GM12878 (cell line): ENCODE measurements at regions not wholly inside any gene's neighbourhood (a gene's known extent, or its start where the extent isn't known, plus 50 kb on each side); places are given as distances from the start of the nearest gene placed in this dataset.

Source experiments
- ATAC-seq: fragments of 200-7000 bp; cut with Tn5 transposase; 3 replicates; pipeline ENCODE4 v1.9.1; 2020; ENCODE audit warnings: mild to moderate bottlenecking, moderate library complexity
- BruUV-seq: library from RNA; stranded (reverse); fragments of 400-500 nt; replicated peaks from 2 replicates; lab custom pipeline; 2021; lab: Mats Ljungman, UMichigan
- CTCF ChIA-PET: fragments of 300-600 bp; sonication (Branson Sonifier 250); formaldehyde crosslinking; extraction: SDS; loops from one replicate; lab custom pipeline; 2021; ENCODE audit warnings: inconsistent platforms; lab: Yijun Ruan, JAX
- POLR2A ChIA-PET: fragments of 350-600 bp; formaldehyde crosslinking; extraction: SDS; loops from one replicate; lab custom pipeline; 2021; ENCODE audit warnings: inconsistent platforms; lab: Charles Lee
- RAD21 ChIA-PET: fragments of 300-600 bp; sonication (Branson Sonifier 250); formaldehyde crosslinking; loops from one replicate; lab custom pipeline; 2023; ENCODE audit warnings: antibody characterized with exemption; ENCODE audit not compliant: unreplicated experiment; lab: Charles Lee
- SMC1A ChIA-PET: fragments of 300-600 bp; sonication (Branson Sonifier 250); formaldehyde crosslinking; loops from one replicate; lab custom pipeline; 2023; ENCODE audit not compliant: unreplicated experiment, uncharacterized antibody; lab: Charles Lee
- DNase-seq: peaks from one replicate; pipeline ENCODE4 v3.0.0-alpha.2; 2011; ENCODE audit warnings: low read depth, low spot score
- FAIRE-seq: peaks from 3 replicates; lab custom pipeline; 2011; peaks lifted over from hg19 to GRCh38; lab: Jason Lieb, UNC
- H2AFZ ChIP-seq: 2 replicates; pipeline ENCODE4 v1.6.0; 2011; ENCODE audit warnings: low read depth, low read length, control low read depth; ENCODE audit not compliant: control insufficient read depth
- H3K27ac ChIP-seq: 2 replicates; pipeline ENCODE4 v1.5.1; 2011; ENCODE audit warnings: control low read depth; ENCODE audit not compliant: control insufficient read depth, insufficient read depth
- H3K27me3 ChIP-seq, 2 experiments: replicated peaks in 1 of 2; 2 replicates each; pipeline versions ENCODE4 v1.6.0 to v1.6.1; 2011; ENCODE audit warnings: low read length in 1 of 2; ENCODE audit not compliant: control insufficient read depth in 2 of 2, insufficient read depth in 2 of 2
- H3K36me3 ChIP-seq, 2 experiments: 2 replicates each; pipeline ENCODE4 v1.5.1; 2011; ENCODE audit warnings: low read length in 1 of 2; ENCODE audit not compliant: control insufficient read depth in 2 of 2, insufficient read depth in 2 of 2
- H3K4me1 ChIP-seq: 2 replicates; pipeline ENCODE4 v1.6.1; 2011; ENCODE audit warnings: mild to moderate bottlenecking, low read length, moderate library complexity, mixed read lengths; ENCODE audit not compliant: control insufficient read depth, insufficient read depth
- H3K4me2 ChIP-seq: 2 replicates; pipeline ENCODE4 v1.6.0; 2011; ENCODE audit warnings: control low read depth; ENCODE audit not compliant: control insufficient read depth, insufficient read depth
- H3K4me3 ChIP-seq: fragments of 200-600 bp; sonication (generic); 2 replicates; pipeline ENCODE4 v1.5.1; 2016
- H3K79me2 ChIP-seq: 2 replicates; pipeline ENCODE4 v1.6.0; 2011; ENCODE audit warnings: low read length; ENCODE audit not compliant: control insufficient read depth, insufficient read depth
- H3K9ac ChIP-seq: 2 replicates; pipeline ENCODE4 v1.8.0; 2011; ENCODE audit warnings: low read length, control low read depth, mixed read lengths; ENCODE audit not compliant: control insufficient read depth, insufficient read depth
- H3K9me3 ChIP-seq: replicated peaks from 3 replicates; pipeline ENCODE4 v1.5.1; 2011; ENCODE audit warnings: mild to moderate bottlenecking, low read length; ENCODE audit not compliant: control insufficient read depth, insufficient read depth
- H4K20me1 ChIP-seq: 2 replicates; pipeline ENCODE4 v1.6.0; 2011; ENCODE audit not compliant: control insufficient read depth, insufficient read depth
- IKZF1 ChIP-seq: fragments of 450-650 bp; conservative IDR thresholded peaks from 2 replicates; pipeline ENCODE4 v1.6.1; 2017; ENCODE audit warnings: antibody characterized with exemption, mild to moderate bottlenecking
- MEF2B ChIP-seq: fragments of 450-650 bp; IDR thresholded peaks from 2 replicates; pipeline ENCODE4 v1.6.1; 2018; ENCODE audit warnings: mild to moderate bottlenecking, moderate library complexity; ENCODE audit not compliant: partially characterized antibody, poor library complexity, severe bottlenecking
- NFXL1 ChIP-seq: fragments of 450-650 bp; IDR thresholded peaks from 2 replicates; pipeline ENCODE4 v1.6.1; 2017; ENCODE audit warnings: antibody characterized with exemption, mild to moderate bottlenecking, borderline replicate concordance
- PAX8 ChIP-seq: fragments of 450-650 bp; IDR thresholded peaks from 2 replicates; pipeline ENCODE4 v1.6.1; 2017; ENCODE audit warnings: mild to moderate bottlenecking, moderate library complexity
- RAD51 ChIP-seq: fragments of 450-650 bp; IDR thresholded peaks from 2 replicates; pipeline ENCODE4 v1.6.1; 2016; ENCODE audit warnings: moderate library complexity, mild to moderate bottlenecking, inconsistent platforms
- USF2 ChIP-seq: IDR thresholded peaks from 2 replicates; pipeline ENCODE4 v1.6.1; 2011; ENCODE audit warnings: low read depth, low read length, improper control_type of control experiment, borderline replicate concordance
- ZNF274 ChIP-seq: IDR thresholded peaks from one replicate; pipeline ENCODE4 v1.8.0; 2011; ENCODE audit not compliant: insufficient read length, insufficient read depth
- ZNF687 ChIP-seq: fragments of 450-650 bp; IDR thresholded peaks from 2 replicates; pipeline ENCODE4 v1.6.1; 2017; ENCODE audit warnings: mild to moderate bottlenecking, moderate library complexity
- WGBS: methylation state at CpG from one replicate; pipeline ENCODE4 v1.1.6; 2016; ENCODE audit warnings: low lambda C conversion rate; ENCODE audit not compliant: insufficient replicate concordance, insufficient coverage; ENCODE audit errors: missing lambda C conversion rate; 5-methylcytosine and 5-hydroxymethylcytosine counted together
- in situ Hi-C: fragments of 300-500 bp; cut with MboI; formaldehyde crosslinking; loops from 9 replicates; pipeline ENCODE4 v1.14.3; 2018; ENCODE audit warnings: mixed read lengths
- intact Hi-C: fragments of 100-400 bp; cut with micrococcal nuclease; formaldehyde crosslinking; loops from one replicate; pipeline ENCODE4 v1.14.2; 2022; ENCODE audit not compliant: unreplicated experiment
- TF ChIP-seq, protein P1 (sequence below): fragments of 150-350 bp; IDR thresholded peaks from 2 replicates; pipeline ENCODE4 v1.6.1; 2016; ENCODE audit warnings: low read depth, low read length

DNA sequence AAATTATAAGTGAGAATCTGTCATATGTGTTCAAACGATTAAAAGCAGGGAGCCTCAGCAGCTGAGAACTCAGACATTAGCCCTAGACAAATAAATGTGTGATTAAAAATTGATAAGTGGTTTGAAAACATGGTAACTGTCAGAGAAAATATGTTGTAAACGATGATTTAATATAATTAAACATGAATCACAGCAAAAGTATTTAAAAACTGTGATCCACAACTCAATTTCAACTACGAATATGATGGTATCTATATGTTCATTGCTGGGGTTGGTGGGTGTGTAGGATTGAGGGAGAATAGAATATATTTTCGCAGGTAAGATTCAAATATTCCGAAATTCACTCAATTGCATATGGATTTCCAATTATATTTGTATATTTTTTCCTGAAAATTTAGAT lies 302.2 kb upstream of the CNTN3 start:
- SMC1A ChIA-PET: no interaction called here
- Histone ChIP-seq H3K27ac (no peak overlapping the region), H3K27me3 (no peaks in the 10 kb centered on the region), H3K36me3 (no peaks in the 10 kb centered on the region), H4K20me1 (no peaks in the 10 kb centered on the region), H3K4me3 (no peak overlapping the region), H3K79me2 (no peaks in the 10 kb centered on the region), H3K4me2 (no peak overlapping the region), H2AFZ (no peak overlapping the region), H3K9me3 (no peaks in the 10 kb centered on the region), H3K9ac (no peak overlapping the region), H3K4me1 (no peaks in the 10 kb centered on the region)
- BruUV-seq: no TSS peak
- intact Hi-C loops (no loop called here), in situ Hi-C loops (no loop called here)
- POLR2A ChIA-PET: no interaction called here
- no peak for TF ChIP-seq ZNF274
- no peak for TF ChIP-seq RAD51
- no peak for TF ChIP-seq ZNF687
- no peak for TF ChIP-seq NFXL1
- TF ChIP-seq IKZF1: no peak
- TF ChIP-seq MEF2B: no peak
- TF ChIP-seq USF2: no peak
- TF ChIP-seq, protein P1, sequence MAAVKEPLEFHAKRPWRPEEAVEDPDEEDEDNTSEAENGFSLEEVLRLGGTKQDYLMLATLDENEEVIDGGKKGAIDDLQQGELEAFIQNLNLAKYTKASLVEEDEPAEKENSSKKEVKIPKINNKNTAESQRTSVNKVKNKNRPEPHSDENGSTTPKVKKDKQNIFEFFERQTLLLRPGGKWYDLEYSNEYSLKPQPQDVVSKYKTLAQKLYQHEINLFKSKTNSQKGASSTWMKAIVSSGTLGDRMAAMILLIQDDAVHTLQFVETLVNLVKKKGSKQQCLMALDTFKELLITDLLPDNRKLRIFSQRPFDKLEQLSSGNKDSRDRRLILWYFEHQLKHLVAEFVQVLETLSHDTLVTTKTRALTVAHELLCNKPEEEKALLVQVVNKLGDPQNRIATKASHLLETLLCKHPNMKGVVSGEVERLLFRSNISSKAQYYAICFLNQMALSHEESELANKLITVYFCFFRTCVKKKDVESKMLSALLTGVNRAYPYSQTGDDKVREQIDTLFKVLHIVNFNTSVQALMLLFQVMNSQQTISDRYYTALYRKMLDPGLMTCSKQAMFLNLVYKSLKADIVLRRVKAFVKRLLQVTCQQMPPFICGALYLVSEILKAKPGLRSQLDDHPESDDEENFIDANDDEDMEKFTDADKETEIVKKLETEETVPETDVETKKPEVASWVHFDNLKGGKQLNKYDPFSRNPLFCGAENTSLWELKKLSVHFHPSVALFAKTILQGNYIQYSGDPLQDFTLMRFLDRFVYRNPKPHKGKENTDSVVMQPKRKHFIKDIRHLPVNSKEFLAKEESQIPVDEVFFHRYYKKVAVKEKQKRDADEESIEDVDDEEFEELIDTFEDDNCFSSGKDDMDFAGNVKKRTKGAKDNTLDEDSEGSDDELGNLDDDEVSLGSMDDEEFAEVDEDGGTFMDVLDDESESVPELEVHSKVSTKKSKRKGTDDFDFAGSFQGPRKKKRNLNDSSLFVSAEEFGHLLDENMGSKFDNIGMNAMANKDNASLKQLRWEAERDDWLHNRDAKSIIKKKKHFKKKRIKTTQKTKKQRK: no peak
- no peak for TF ChIP-seq PAX8
- no peak for FAIRE-seq
- CTCF ChIA-PET: no interaction called here
- WGBS: 1% methylated on average over 5 of the region's 5 CpGs
- no peak for DNase-seq
- RAD21 ChIA-PET: no interaction called here
- ATAC-seq: no peak
